Adrenal gland (tissue), 5 donors: ENCODE measurements at regions not wholly inside any gene's neighbourhood (a gene's known extent, or its start where the extent isn't known, plus 50 kb on each side); places are given as distances from the start of the nearest gene placed in this dataset.
"Not testable (repeated sequence)": the region's sequence is repeated elsewhere in the genome, so short reads cannot be mapped to it uniquely, and the experiment has no call there.

Experiments
- POLR2A ChIP-seq, 2 donors: fragments of 450-650 bp; IDR thresholded peaks; one replicate each; pipeline ENCODE4 v1.6.1; 2017; ENCODE audit warnings: antibody characterized with exemption in 2 of 2, mild to moderate bottlenecking in 2 of 2, moderate library complexity in 1 of 2
- TF ChIP-seq, protein P1 (sequence below), 6 experiments: fragments of 450-650 bp in 4 of 6; fragments of 200-600 bp in 2 of 6; sonication (generic) in 1 of 6; IDR thresholded peaks; 1 replicate in 5 of 6; 2 replicates in 1 of 6; pipeline versions ENCODE4 v1.5.1 to v1.8.0; 2016 to 2021; ENCODE audit warnings: antibody characterized with exemption in 6 of 6, mild to moderate bottlenecking in 2 of 6, moderate library complexity in 1 of 6
- donor health status: DM: no; HTN: no; CAD: no.

DNA sequence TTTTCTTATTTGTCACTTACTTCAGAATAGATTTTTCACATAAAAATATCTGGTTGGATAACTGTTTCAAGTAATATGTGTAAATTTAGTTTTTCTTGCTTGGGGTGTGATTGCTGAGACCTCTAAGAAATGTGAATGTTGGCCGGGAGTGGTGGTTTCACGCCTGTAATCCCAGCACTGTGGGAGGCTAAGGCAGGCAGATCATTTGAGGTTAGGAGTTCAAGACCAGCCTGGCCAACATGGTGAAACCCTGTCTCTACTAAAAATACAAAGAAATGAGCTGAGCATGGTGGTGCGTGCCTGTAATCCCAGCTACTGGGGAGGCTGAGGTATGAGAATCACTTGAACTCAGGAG, 161.5 kb downstream of the REEP3 start:
- TF ChIP-seq POLR2A (IDR thresholded peaks at IDR 0.05) = not testable (repeated sequence)
- TF ChIP-seq, protein P1, sequence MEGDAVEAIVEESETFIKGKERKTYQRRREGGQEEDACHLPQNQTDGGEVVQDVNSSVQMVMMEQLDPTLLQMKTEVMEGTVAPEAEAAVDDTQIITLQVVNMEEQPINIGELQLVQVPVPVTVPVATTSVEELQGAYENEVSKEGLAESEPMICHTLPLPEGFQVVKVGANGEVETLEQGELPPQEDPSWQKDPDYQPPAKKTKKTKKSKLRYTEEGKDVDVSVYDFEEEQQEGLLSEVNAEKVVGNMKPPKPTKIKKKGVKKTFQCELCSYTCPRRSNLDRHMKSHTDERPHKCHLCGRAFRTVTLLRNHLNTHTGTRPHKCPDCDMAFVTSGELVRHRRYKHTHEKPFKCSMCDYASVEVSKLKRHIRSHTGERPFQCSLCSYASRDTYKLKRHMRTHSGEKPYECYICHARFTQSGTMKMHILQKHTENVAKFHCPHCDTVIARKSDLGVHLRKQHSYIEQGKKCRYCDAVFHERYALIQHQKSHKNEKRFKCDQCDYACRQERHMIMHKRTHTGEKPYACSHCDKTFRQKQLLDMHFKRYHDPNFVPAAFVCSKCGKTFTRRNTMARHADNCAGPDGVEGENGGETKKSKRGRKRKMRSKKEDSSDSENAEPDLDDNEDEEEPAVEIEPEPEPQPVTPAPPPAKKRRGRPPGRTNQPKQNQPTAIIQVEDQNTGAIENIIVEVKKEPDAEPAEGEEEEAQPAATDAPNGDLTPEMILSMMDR (IDR thresholded peaks at IDR 0.05) = not testable (repeated sequence)
